GM12892 (cell line): ENCODE measurements at regions not wholly inside any gene's neighbourhood (a gene's known extent, or its start where the extent isn't known, plus 50 kb on each side); places are given as distances from the start of the nearest gene placed in this dataset.

Experiments used
- POLR2A ChIP-seq: IDR thresholded peaks from 2 replicates; pipeline ENCODE4 v1.6.1; 2011; ENCODE audit warnings: low read depth, low read length, control low read depth
- POLR2AphosphoS5 ChIP-seq: IDR thresholded peaks from 2 replicates; pipeline ENCODE4 v1.6.1; 2011; ENCODE audit warnings: low read depth, low read length, control low read depth
- TAF1 ChIP-seq: IDR thresholded peaks from 2 replicates; pipeline ENCODE4 v1.6.1; 2011; ENCODE audit warnings: low read depth, mild to moderate bottlenecking, control low read depth, low read length, borderline replicate concordance

DNA sequence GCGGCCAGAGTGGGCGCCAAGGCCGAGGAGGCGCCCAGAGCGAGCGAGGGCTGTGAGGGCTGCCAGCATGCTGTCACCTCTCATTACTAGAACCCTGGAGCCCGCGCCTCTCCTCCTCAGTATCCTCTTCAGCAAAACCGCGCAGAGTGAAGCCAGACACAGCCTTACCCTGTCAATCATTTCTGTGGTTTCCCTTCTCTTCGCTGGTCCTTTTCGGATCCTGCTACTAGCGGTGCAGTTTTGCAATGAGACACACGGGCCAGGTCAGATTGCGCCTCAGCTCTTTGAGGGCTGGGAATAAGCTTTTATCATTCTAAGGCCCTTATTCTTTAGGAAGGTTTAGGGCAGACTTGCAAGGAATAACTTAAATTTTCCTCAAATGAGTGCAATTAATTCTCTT is 55.5 kb upstream of the FAM171A1 start:
- TF ChIP-seq POLR2AphosphoS5 (no peak), POLR2A (no peak), TAF1 (no peak)
